ENCODE measurements at regions not wholly inside any gene's neighbourhood (a gene's known extent, or its start where the extent isn't known, plus 50 kb on each side); places are given as distances from the start of the nearest gene placed in this dataset.

DNA sequence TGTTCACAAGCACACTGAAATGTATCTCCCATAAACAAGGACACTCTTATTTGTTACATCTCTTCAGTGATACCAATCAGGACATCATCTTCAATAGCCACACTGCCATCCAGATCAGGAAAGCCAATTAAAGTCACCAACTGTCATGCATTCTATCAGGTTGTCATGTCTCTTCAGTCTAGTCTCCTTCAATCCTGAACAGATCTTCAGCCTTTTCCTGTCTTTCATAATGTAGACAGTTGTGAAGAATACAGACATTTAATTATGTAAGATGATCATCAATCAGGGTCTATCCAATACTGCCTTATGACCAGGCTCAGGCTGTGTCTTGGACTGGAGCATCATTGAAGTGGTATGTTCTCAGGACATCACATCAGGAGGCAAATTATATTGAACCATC lies 419.8 kb upstream of the SMC2 start:
- no peaks in the 10 kb centered on the region for H3K4me1 ChIP-seq (ENCODE audit: control insufficient read depth in 3 of 3, insufficient read depth in 2 of 3, low read depth in 1 of 3, low read length in 2 of 3)
- no peak overlapping the region for H3K27ac ChIP-seq (ENCODE audit: low read depth in 1 of 3, low read length in 2 of 3)
- FAIRE-seq (no peak), DNase-seq (no peak)
- H3K36me3 ChIP-seq (ENCODE audit: control insufficient read depth in 3 of 3, insufficient read depth in 2 of 3, low read depth in 1 of 3, low read length in 3 of 3), result no peaks in the 10 kb centered on the region
- H3K27me3 ChIP-seq (ENCODE audit: control insufficient read depth in 3 of 3, insufficient read depth in 3 of 3, low read length in 3 of 3), result no peaks in the 10 kb centered on the region
- H3K4me3 ChIP-seq (ENCODE audit: low read depth in 1 of 3, low read length in 3 of 3), result no peak overlapping the region
- no peaks in the 10 kb centered on the region for H3K9me3 ChIP-seq (ENCODE audit: control insufficient read depth in 2 of 2, insufficient read depth in 1 of 2, low read depth in 1 of 2, low read length in 1 of 2)

DNA sequence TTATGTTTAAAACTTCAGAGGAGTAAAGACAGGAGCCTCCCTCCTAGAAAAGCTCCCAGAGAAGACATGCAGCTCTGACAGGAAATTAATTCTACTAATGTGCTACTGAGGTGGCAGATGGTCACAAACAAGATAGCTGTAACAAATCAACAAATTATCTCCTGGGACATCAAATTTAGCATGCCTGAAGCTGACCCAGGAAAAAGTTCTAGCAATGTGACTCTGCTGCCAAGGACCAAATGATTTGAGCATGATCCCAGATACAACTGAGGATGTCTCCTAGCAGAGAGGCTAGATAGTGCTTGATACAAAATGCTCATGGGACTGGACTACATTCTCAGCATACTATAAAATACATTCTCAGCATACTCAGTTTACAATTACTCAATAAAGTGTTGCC lies 413.5 kb upstream of the SMC2 start:
- FAIRE-seq (no peak), DNase-seq (no peak)
- Histone ChIP-seq H3K4me3 (ENCODE audit: low read depth in 1 of 3, low read length in 3 of 3) (no peak overlapping the region), H3K4me1 (ENCODE audit: control insufficient read depth in 3 of 3, insufficient read depth in 2 of 3, low read depth in 1 of 3, low read length in 2 of 3) (no peaks in the 10 kb centered on the region), H3K27me3 (ENCODE audit: control insufficient read depth in 3 of 3, insufficient read depth in 3 of 3, low read length in 3 of 3) (no peaks in the 10 kb centered on the region), H3K27ac (ENCODE audit: low read depth in 1 of 3, low read length in 2 of 3) (no peak overlapping the region), H3K36me3 (ENCODE audit: control insufficient read depth in 3 of 3, insufficient read depth in 2 of 3, low read depth in 1 of 3, low read length in 3 of 3) (no peaks in the 10 kb centered on the region), H3K9me3 (ENCODE audit: control insufficient read depth in 2 of 2, insufficient read depth in 1 of 2, low read depth in 1 of 2, low read length in 1 of 2) (no peaks in the 10 kb centered on the region)

- 54 to 59% (median 57%) methylated on average over 6 of the region's 6 CpGs for WGBS, 3 donors
- FAIRE-seq (no peak), DNase-seq (no peak)
- Histone ChIP-seq H3K4me3 (ENCODE audit: low read depth in 1 of 3, low read length in 3 of 3) (no peak overlapping the region), H3K27me3 (ENCODE audit: control insufficient read depth in 3 of 3, insufficient read depth in 3 of 3, low read length in 3 of 3) (no peaks in the 10 kb centered on the region), H3K36me3 (ENCODE audit: control insufficient read depth in 3 of 3, insufficient read depth in 2 of 3, low read depth in 1 of 3, low read length in 3 of 3) (no peaks in the 10 kb centered on the region), H3K4me1 (ENCODE audit: control insufficient read depth in 3 of 3, insufficient read depth in 2 of 3, low read depth in 1 of 3, low read length in 2 of 3) (no peaks in the 10 kb centered on the region), H3K9me3 (ENCODE audit: control insufficient read depth in 2 of 2, insufficient read depth in 1 of 2, low read depth in 1 of 2, low read length in 1 of 2) (no peaks in the 10 kb centered on the region), H3K27ac (ENCODE audit: low read depth in 1 of 3, low read length in 2 of 3) (no peak overlapping the region)
Measured at GRCh38 chr9:103681435-103681834, 412.7 kb upstream of the SMC2 start.

- H3K4me1 ChIP-seq (ENCODE audit: control insufficient read depth in 3 of 3, insufficient read depth in 2 of 3, low read depth in 1 of 3, low read length in 2 of 3), result no peaks in the 10 kb centered on the region
- H3K27me3 ChIP-seq (ENCODE audit: control insufficient read depth in 3 of 3, insufficient read depth in 3 of 3, low read length in 3 of 3), result no peaks in the 10 kb centered on the region
- H3K36me3 ChIP-seq (ENCODE audit: control insufficient read depth in 3 of 3, insufficient read depth in 2 of 3, low read depth in 1 of 3, low read length in 3 of 3), result no peaks in the 10 kb centered on the region
- no peak overlapping the region for H3K27ac ChIP-seq (ENCODE audit: low read depth in 1 of 3, low read length in 2 of 3)
- H3K4me3 ChIP-seq (ENCODE audit: low read depth in 1 of 3, low read length in 3 of 3), result no peak overlapping the region
- no peaks in the 10 kb centered on the region for H3K9me3 ChIP-seq (ENCODE audit: control insufficient read depth in 2 of 2, insufficient read depth in 1 of 2, low read depth in 1 of 2, low read length in 1 of 2)
- DNase-seq, result no peak
- FAIRE-seq, result no peak
- 81 to 91% (median 81%) methylated on average over 3 of the region's 3 CpGs for WGBS, 3 donors
Measured at GRCh38 chr9:103700195-103700962, 393.7 kb upstream of the SMC2 start.

DNA sequence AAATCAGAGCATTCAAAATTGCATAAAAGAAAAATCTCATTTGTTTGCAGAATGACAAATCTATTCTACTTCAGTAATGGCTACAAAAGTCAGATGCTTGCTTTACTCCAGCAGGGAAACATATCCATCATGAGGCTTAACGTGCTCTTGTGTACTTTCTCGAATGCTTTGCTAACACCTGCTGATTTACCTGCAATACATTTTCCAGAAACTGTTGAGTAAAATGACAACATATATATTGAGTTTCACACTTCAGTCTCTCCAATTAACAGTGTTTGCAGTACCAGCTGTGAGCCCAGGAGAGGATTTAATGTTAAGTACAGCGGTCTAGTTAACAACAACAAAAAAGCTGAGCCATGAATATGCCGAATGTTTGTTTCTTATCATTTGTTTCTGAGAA lies 391.5 kb upstream of the SMC2 start:
- H3K4me3 ChIP-seq (ENCODE audit: low read depth in 1 of 3, low read length in 3 of 3), result no peak overlapping the region
- DNase-seq (no peak), FAIRE-seq (no peak)
- no peaks in the 10 kb centered on the region for H3K36me3 ChIP-seq (ENCODE audit: control insufficient read depth in 3 of 3, insufficient read depth in 2 of 3, low read depth in 1 of 3, low read length in 3 of 3)
- H3K27me3 ChIP-seq (ENCODE audit: control insufficient read depth in 3 of 3, insufficient read depth in 3 of 3, low read length in 3 of 3), result no peaks in the 10 kb centered on the region
- 27 to 42% (median 35%) methylated on average over 4 of the region's 4 CpGs for WGBS, 3 donors
- no peak overlapping the region for H3K27ac ChIP-seq (ENCODE audit: low read depth in 1 of 3, low read length in 2 of 3)
- H3K4me1 ChIP-seq (ENCODE audit: control insufficient read depth in 3 of 3, insufficient read depth in 2 of 3, low read depth in 1 of 3, low read length in 2 of 3), result no peaks in the 10 kb centered on the region
- H3K9me3 ChIP-seq (ENCODE audit: control insufficient read depth in 2 of 2, insufficient read depth in 1 of 2, low read depth in 1 of 2, low read length in 1 of 2), result no peaks in the 10 kb centered on the region

GRCh38 chr9:103707181-103707580 lies 386.9 kb upstream of the SMC2 start:
- no peaks in the 10 kb centered on the region for H3K27me3 ChIP-seq (ENCODE audit: control insufficient read depth in 3 of 3, insufficient read depth in 3 of 3, low read length in 3 of 3)
- H3K9me3 ChIP-seq (ENCODE audit: control insufficient read depth in 2 of 2, insufficient read depth in 1 of 2, low read depth in 1 of 2, low read length in 1 of 2), result no peaks in the 10 kb centered on the region
- no peaks in the 10 kb centered on the region for H3K4me1 ChIP-seq (ENCODE audit: control insufficient read depth in 3 of 3, insufficient read depth in 2 of 3, low read depth in 1 of 3, low read length in 2 of 3)
- no peak overlapping the region for H3K27ac ChIP-seq (ENCODE audit: low read depth in 1 of 3, low read length in 2 of 3)
- H3K4me3 ChIP-seq (ENCODE audit: low read depth in 1 of 3, low read length in 3 of 3), result no peak overlapping the region
- 61 to 67% (median 64%) methylated on average over 2 of the region's 2 CpGs for WGBS, 3 donors
- no peak for FAIRE-seq
- no peak for DNase-seq
- no peaks in the 10 kb centered on the region for H3K36me3 ChIP-seq (ENCODE audit: control insufficient read depth in 3 of 3, insufficient read depth in 2 of 3, low read depth in 1 of 3, low read length in 3 of 3)

DNA sequence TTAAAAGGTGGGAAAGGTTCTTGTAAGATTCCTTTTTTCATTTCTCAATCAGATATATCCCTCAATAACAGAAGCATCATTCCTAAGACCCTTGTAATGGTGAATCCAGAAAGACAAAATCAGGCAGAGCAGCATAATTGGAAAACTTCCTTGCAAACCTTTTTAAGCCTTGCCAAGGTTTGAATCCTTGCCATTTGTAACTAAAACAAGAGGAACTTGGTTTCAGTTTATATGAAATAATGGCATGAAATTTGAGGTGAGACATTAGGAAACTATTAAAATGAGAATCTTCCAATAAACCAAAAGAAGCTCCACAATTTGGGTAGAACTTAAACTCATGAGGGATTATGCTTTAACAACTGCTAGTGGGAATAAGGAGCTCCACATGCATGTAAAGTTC lies 384.7 kb upstream of the SMC2 start:
- no peaks in the 10 kb centered on the region for H3K4me1 ChIP-seq (ENCODE audit: control insufficient read depth in 3 of 3, insufficient read depth in 2 of 3, low read depth in 1 of 3, low read length in 2 of 3)
- FAIRE-seq, result no peak
- no peak overlapping the region for H3K27ac ChIP-seq (ENCODE audit: low read depth in 1 of 3, low read length in 2 of 3)

GRCh38 chr9:103713631-103714030 lies 380.5 kb upstream of the SMC2 start:
- Histone ChIP-seq H3K4me3 (ENCODE audit: low read depth in 1 of 3, low read length in 3 of 3) (no peak overlapping the region), H3K4me1 (ENCODE audit: control insufficient read depth in 3 of 3, insufficient read depth in 2 of 3, low read depth in 1 of 3, low read length in 2 of 3) (no peaks in the 10 kb centered on the region), H3K27ac (ENCODE audit: low read depth in 1 of 3, low read length in 2 of 3) (no peak overlapping the region), H3K9me3 (ENCODE audit: control insufficient read depth in 2 of 2, insufficient read depth in 1 of 2, low read depth in 1 of 2, low read length in 1 of 2) (no peaks in the 10 kb centered on the region), H3K27me3 (ENCODE audit: control insufficient read depth in 3 of 3, insufficient read depth in 3 of 3, low read length in 3 of 3) (no peaks in the 10 kb centered on the region), H3K36me3 (ENCODE audit: control insufficient read depth in 3 of 3, insufficient read depth in 2 of 3, low read depth in 1 of 3, low read length in 3 of 3) (no peaks in the 10 kb centered on the region)
- DNase-seq (no peak), FAIRE-seq (no peak)
- 74 to 77% (median 76%) methylated on average over 3 of the region's 3 CpGs for WGBS, 3 donors

More for the DNA sequence above, 384.7 kb upstream of the SMC2 start:
- DNase-seq, result no peak
- Histone ChIP-seq H3K27me3 (ENCODE audit: control insufficient read depth in 3 of 3, insufficient read depth in 3 of 3, low read length in 3 of 3) (no peaks in the 10 kb centered on the region), H3K4me3 (ENCODE audit: low read depth in 1 of 3, low read length in 3 of 3) (no peak overlapping the region), H3K36me3 (ENCODE audit: control insufficient read depth in 3 of 3, insufficient read depth in 2 of 3, low read depth in 1 of 3, low read length in 3 of 3) (no peaks in the 10 kb centered on the region), H3K9me3 (ENCODE audit: control insufficient read depth in 2 of 2, insufficient read depth in 1 of 2, low read depth in 1 of 2, low read length in 1 of 2) (no peaks in the 10 kb centered on the region)

- no peak overlapping the region for H3K27ac ChIP-seq (ENCODE audit: low read depth in 1 of 3, low read length in 2 of 3)
- no peaks in the 10 kb centered on the region for H3K27me3 ChIP-seq (ENCODE audit: control insufficient read depth in 3 of 3, insufficient read depth in 3 of 3, low read length in 3 of 3)
- H3K4me1 ChIP-seq (ENCODE audit: control insufficient read depth in 3 of 3, insufficient read depth in 2 of 3, low read depth in 1 of 3, low read length in 2 of 3), result no peaks in the 10 kb centered on the region
- 65 to 79% (median 66%) methylated on average over 1 of the region's 1 CpG for WGBS, 3 donors
- FAIRE-seq (no peak), DNase-seq (no peak)
- H3K4me3 ChIP-seq (ENCODE audit: low read depth in 1 of 3, low read length in 3 of 3), result no peak overlapping the region
- no peaks in the 10 kb centered on the region for H3K36me3 ChIP-seq (ENCODE audit: control insufficient read depth in 3 of 3, insufficient read depth in 2 of 3, low read depth in 1 of 3, low read length in 3 of 3)
- no peaks in the 10 kb centered on the region for H3K9me3 ChIP-seq (ENCODE audit: control insufficient read depth in 2 of 2, insufficient read depth in 1 of 2, low read depth in 1 of 2, low read length in 1 of 2)
Measured at GRCh38 chr9:103714992-103715391, 379.1 kb upstream of the SMC2 start.
